ENCODE measurements at regions not wholly inside any gene's neighbourhood (a gene's known extent, or its start where the extent isn't known, plus 50 kb on each side); places are given as distances from the start of the nearest gene placed in this dataset.

DNA sequence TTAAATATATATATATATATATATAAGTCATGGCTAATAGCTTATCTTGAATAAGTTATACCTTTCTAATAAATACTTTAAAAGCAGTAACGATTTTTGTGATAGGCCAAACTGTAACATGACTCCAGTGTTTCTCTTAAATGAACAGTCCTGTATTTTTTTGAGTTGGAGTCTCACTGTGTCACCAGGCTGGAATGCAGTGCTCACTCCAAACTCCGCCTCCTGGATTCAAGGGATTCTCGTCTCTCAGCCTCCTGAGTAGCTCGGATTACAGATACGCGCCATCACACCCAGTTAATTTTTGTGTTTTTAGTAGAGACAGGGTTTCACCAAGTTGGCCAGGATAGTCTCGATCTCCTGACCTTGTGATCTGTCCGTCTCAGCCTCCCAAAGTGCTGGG lies 814.2 kb upstream of the SLITRK5 start:
- Histone ChIP-seq H3K36me3 (ENCODE audit: control insufficient read depth in 2 of 2, extremely low read depth in 1 of 2, insufficient read depth in 2 of 2, low read length in 2 of 2) (no peaks in the 10 kb centered on the region), H4K20me1 (ENCODE audit: control insufficient read depth, extremely low read depth, insufficient read depth, low read length) (no peaks in the 10 kb centered on the region), H3K9ac (ENCODE audit: control insufficient read depth, extremely low read depth, insufficient read depth, low read length) (no peak overlapping the region), H3K27ac (ENCODE audit: control insufficient read depth, insufficient read depth, low read length) (no peak overlapping the region), H3K79me2 (ENCODE audit: control insufficient read depth, insufficient read depth, low read length) (no peaks in the 10 kb centered on the region), H3K4me2 (ENCODE audit: control insufficient read depth, extremely low read depth, insufficient read depth, low read depth, low read length) (no peak overlapping the region), H3K4me3 (ENCODE audit: control insufficient read depth in 2 of 3, extremely low read depth in 1 of 3, insufficient read depth in 2 of 3, low read depth in 1 of 3, low read length in 3 of 3) (no peak overlapping the region), H2AFZ (ENCODE audit: control insufficient read depth, low read length) (no peak overlapping the region), H3K27me3 (ENCODE audit: control insufficient read depth, extremely low read depth, insufficient read depth, low read length) (no peaks in the 10 kb centered on the region), H3K9me3 (ENCODE audit: control insufficient read depth, low read depth, low read length) (no peaks in the 10 kb centered on the region), H3K9me1 (ENCODE audit: control insufficient read depth, extremely low read depth, insufficient read depth, low read length) (no peaks in the 10 kb centered on the region), H3K4me1 (ENCODE audit: control insufficient read depth, extremely low read depth, insufficient read depth, low read length) (no peaks in the 10 kb centered on the region)
- FAIRE-seq (no peak), DNase-seq (ENCODE audit: low read depth, low spot score) (no peak)
- dilution Hi-C loops (cut with MboI; ENCODE audit: extremely low pct_ligation_motif_present, low sequenced_read_pairs) = no loop called here
- TF ChIP-seq, protein P1, sequence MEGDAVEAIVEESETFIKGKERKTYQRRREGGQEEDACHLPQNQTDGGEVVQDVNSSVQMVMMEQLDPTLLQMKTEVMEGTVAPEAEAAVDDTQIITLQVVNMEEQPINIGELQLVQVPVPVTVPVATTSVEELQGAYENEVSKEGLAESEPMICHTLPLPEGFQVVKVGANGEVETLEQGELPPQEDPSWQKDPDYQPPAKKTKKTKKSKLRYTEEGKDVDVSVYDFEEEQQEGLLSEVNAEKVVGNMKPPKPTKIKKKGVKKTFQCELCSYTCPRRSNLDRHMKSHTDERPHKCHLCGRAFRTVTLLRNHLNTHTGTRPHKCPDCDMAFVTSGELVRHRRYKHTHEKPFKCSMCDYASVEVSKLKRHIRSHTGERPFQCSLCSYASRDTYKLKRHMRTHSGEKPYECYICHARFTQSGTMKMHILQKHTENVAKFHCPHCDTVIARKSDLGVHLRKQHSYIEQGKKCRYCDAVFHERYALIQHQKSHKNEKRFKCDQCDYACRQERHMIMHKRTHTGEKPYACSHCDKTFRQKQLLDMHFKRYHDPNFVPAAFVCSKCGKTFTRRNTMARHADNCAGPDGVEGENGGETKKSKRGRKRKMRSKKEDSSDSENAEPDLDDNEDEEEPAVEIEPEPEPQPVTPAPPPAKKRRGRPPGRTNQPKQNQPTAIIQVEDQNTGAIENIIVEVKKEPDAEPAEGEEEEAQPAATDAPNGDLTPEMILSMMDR (optimal IDR thresholded peaks at IDR 0.05 in 1 of 3, IDR thresholded peaks at IDR 0.05 in 1 of 3, conservative IDR thresholded peaks at IDR 0.05 in 1 of 3; ENCODE audit: extremely low read depth in 1 of 3, insufficient read depth in 2 of 3, low read length in 3 of 3) = no peak
- TF ChIP-seq EZH2 (IDR thresholded peaks at IDR 0.05; ENCODE audit: low read length) = no peak

DNA sequence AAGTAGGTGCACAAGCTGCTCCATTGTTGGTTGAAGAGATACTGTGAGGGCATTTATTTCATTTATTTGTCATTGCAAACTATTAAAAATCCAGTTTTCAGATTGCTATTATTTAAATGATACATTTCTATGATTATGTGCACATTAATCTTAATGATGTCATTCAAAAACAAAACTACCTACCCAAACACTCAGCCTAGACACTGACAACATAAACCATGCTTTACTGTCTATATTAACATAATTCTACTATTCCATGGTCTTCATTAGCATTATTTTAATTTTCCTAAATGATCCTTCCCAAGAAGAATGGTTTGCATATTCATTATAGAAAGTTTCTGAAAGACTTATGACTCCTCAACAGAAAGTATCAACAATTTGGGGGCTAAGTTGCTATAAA lies 813.0 kb upstream of the SLITRK5 start:
- H3K9ac ChIP-seq (ENCODE audit: control insufficient read depth, extremely low read depth, insufficient read depth, low read length) = no peak overlapping the region
- no peak overlapping the region for H2AFZ ChIP-seq (ENCODE audit: control insufficient read depth, low read length)
- no peaks in the 10 kb centered on the region for H3K4me1 ChIP-seq (ENCODE audit: control insufficient read depth, extremely low read depth, insufficient read depth, low read length)
- no peaks in the 10 kb centered on the region for H3K9me1 ChIP-seq (ENCODE audit: control insufficient read depth, extremely low read depth, insufficient read depth, low read length)
- no peaks in the 10 kb centered on the region for H3K27me3 ChIP-seq (ENCODE audit: control insufficient read depth, extremely low read depth, insufficient read depth, low read length)
- no peak overlapping the region for H3K27ac ChIP-seq (ENCODE audit: control insufficient read depth, insufficient read depth, low read length)
- H3K4me3 ChIP-seq (ENCODE audit: control insufficient read depth in 2 of 3, extremely low read depth in 1 of 3, insufficient read depth in 2 of 3, low read depth in 1 of 3, low read length in 3 of 3) = no peak overlapping the region
- no peaks in the 10 kb centered on the region for H3K36me3 ChIP-seq (ENCODE audit: control insufficient read depth in 2 of 2, extremely low read depth in 1 of 2, insufficient read depth in 2 of 2, low read length in 2 of 2)
- H3K79me2 ChIP-seq (ENCODE audit: control insufficient read depth, insufficient read depth, low read length) = no peaks in the 10 kb centered on the region
- no peak for FAIRE-seq
- no peak for DNase-seq (ENCODE audit: low read depth, low spot score)
- H3K4me2 ChIP-seq (ENCODE audit: control insufficient read depth, extremely low read depth, insufficient read depth, low read depth, low read length) = no peak overlapping the region
- H3K9me3 ChIP-seq (ENCODE audit: control insufficient read depth, low read depth, low read length) = no peaks in the 10 kb centered on the region
- no peak for TF ChIP-seq EZH2 (IDR thresholded peaks at IDR 0.05; ENCODE audit: low read length)
- TF ChIP-seq, protein P1 (optimal IDR thresholded peaks at IDR 0.05 in 1 of 3, IDR thresholded peaks at IDR 0.05 in 1 of 3, conservative IDR thresholded peaks at IDR 0.05 in 1 of 3; ENCODE audit: extremely low read depth in 1 of 3, insufficient read depth in 2 of 3, low read length in 3 of 3) = no peak
- dilution Hi-C loops (cut with MboI; ENCODE audit: extremely low pct_ligation_motif_present, low sequenced_read_pairs) = no loop called here
- no peaks in the 10 kb centered on the region for H4K20me1 ChIP-seq (ENCODE audit: control insufficient read depth, extremely low read depth, insufficient read depth, low read length)
